Neural cell (in vitro differentiated cells): ENCODE measurements at regions not wholly inside any gene's neighbourhood (a gene's known extent, or its start where the extent isn't known, plus 50 kb on each side); places are given as distances from the start of the nearest gene placed in this dataset.

Experiments
- H2AFZ ChIP-seq: fragments of 200-600, 300-800 bp; sonication (generic), shearing (Covaris generic); 2 replicates; pipeline ENCODE4 v1.6.0; 2014; ENCODE audit warnings: low read depth, mild to moderate bottlenecking, antibody characterized with exemption, low read length, moderate library complexity
- H3F3A ChIP-seq: fragments of 200-600 bp; shearing (Covaris generic); 2 replicates; pipeline ENCODE4 v1.6.1; 2016; ENCODE audit warnings: mild to moderate bottlenecking, moderate library complexity, mixed read lengths, antibody characterized with exemption, low read length; ENCODE audit not compliant: insufficient read depth, poor library complexity, severe bottlenecking
- H3K27ac ChIP-seq: fragments of 200-600, 300-800 bp; sonication (generic), shearing (Covaris generic); 2 replicates; pipeline ENCODE4 v1.5.1; 2014; ENCODE audit warnings: mild to moderate bottlenecking, low read length, moderate library complexity
- H3K27me3 ChIP-seq: fragments of 300-800, 200-600 bp; sonication (generic), shearing (Covaris generic); 2 replicates; pipeline ENCODE4 v1.6.0; 2014; ENCODE audit warnings: mild to moderate bottlenecking, low read depth, low read length, moderate library complexity; ENCODE audit not compliant: insufficient read depth
- H3K36me3 ChIP-seq: fragments of 300-800, 200-600 bp; sonication (generic), shearing (Covaris generic); 2 replicates; pipeline ENCODE4 v1.5.1; 2014; ENCODE audit warnings: mild to moderate bottlenecking, antibody characterized with exemption, low read length, moderate library complexity; ENCODE audit not compliant: insufficient read depth
- H3K4me2 ChIP-seq: fragments of 300-800, 200-600 bp; sonication (generic), shearing (Covaris generic); 2 replicates; pipeline ENCODE4 v1.6.0; 2014; ENCODE audit warnings: mild to moderate bottlenecking, low read length
- H3K4me3 ChIP-seq: fragments of 300-800, 200-600 bp; sonication (generic), shearing (Covaris generic); 2 replicates; pipeline ENCODE4 v1.5.1; 2014; ENCODE audit warnings: mild to moderate bottlenecking, low read length, moderate library complexity
- H3K79me2 ChIP-seq: fragments of 200-600 bp; shearing (Covaris generic); replicated peaks from 2 replicates; pipeline ENCODE4 v1.6.0; 2014; ENCODE audit warnings: mild to moderate bottlenecking, low read length, moderate library complexity; ENCODE audit not compliant: insufficient read depth
- H3K9ac ChIP-seq: fragments of 300-800, 200-600 bp; sonication (generic), shearing (Covaris generic); 2 replicates; pipeline ENCODE4 v1.6.1; 2016; ENCODE audit warnings: mild to moderate bottlenecking, low read length, mixed read lengths
- H3K9me2 ChIP-seq: fragments of 200-600 bp; shearing (Covaris generic); 2 replicates; pipeline ENCODE4 v1.6.1; 2016; ENCODE audit warnings: mild to moderate bottlenecking, low read length, mixed read lengths; ENCODE audit not compliant: insufficient read depth
- H3K9me3 ChIP-seq: fragments of 200-600, 300-800 bp; sonication (generic), shearing (Covaris generic); 2 replicates; pipeline ENCODE4 v1.6.1; 2016; ENCODE audit warnings: mild to moderate bottlenecking, mixed run types, low read length, moderate library complexity, mixed read lengths
- H4K20me1 ChIP-seq: fragments of 200-600 bp; shearing (Covaris generic); 2 replicates; pipeline ENCODE4 v1.6.1; 2016; ENCODE audit warnings: mild to moderate bottlenecking, mixed run types; ENCODE audit not compliant: insufficient read depth
- EP300 ChIP-seq: fragments of 450-650 bp; conservative IDR thresholded peaks from 2 replicates; pipeline ENCODE4 v1.6.1; 2014; ENCODE audit warnings: antibody characterized with exemption, mild to moderate bottlenecking, moderate library complexity; ENCODE audit not compliant: poor library complexity, severe bottlenecking
- EZH2 ChIP-seq: fragments of 200-600, 300-800 bp; shearing (Covaris generic), sonication (generic); IDR thresholded peaks from 2 replicates; pipeline ENCODE4 v1.6.1; 2014; ENCODE audit warnings: antibody characterized with exemption, low read length, borderline replicate concordance, mild to moderate bottlenecking; ENCODE audit not compliant: insufficient read depth, poor library complexity, severe bottlenecking
- MXI1 ChIP-seq: fragments of 450-650 bp; conservative IDR thresholded peaks from 2 replicates; pipeline ENCODE4 v1.6.1; 2014; ENCODE audit warnings: antibody characterized with exemption, mild to moderate bottlenecking; ENCODE audit not compliant: poor library complexity, severe bottlenecking
- POLR2AphosphoS5 ChIP-seq: IDR thresholded peaks from 2 replicates; pipeline ENCODE4 v1.6.1; 2012
- RAD21 ChIP-seq: fragments of 450-650 bp; conservative IDR thresholded peaks from 2 replicates; pipeline ENCODE4 v1.6.1; 2014; ENCODE audit warnings: antibody characterized with exemption, mild to moderate bottlenecking, moderate library complexity
- SMC3 ChIP-seq: fragments of 450-650 bp; conservative IDR thresholded peaks from 2 replicates; pipeline ENCODE4 v1.6.1; 2014; ENCODE audit warnings: antibody characterized with exemption, mild to moderate bottlenecking, moderate library complexity; ENCODE audit not compliant: poor library complexity
- TAF1 ChIP-seq: IDR thresholded peaks from 2 replicates; pipeline ENCODE4 v1.6.1; 2012; ENCODE audit warnings: low read depth
- TF ChIP-seq, protein P1 (sequence below): fragments of 450-650 bp; IDR thresholded peaks from 2 replicates; pipeline ENCODE4 v1.5.1; 2014; ENCODE audit warnings: antibody characterized with exemption, mild to moderate bottlenecking, moderate library complexity; ENCODE audit not compliant: poor library complexity, severe bottlenecking
- TF ChIP-seq, protein P2 (sequence below): IDR thresholded peaks from 2 replicates; pipeline ENCODE4 v1.6.1; 2012; ENCODE audit warnings: borderline replicate concordance

DNA sequence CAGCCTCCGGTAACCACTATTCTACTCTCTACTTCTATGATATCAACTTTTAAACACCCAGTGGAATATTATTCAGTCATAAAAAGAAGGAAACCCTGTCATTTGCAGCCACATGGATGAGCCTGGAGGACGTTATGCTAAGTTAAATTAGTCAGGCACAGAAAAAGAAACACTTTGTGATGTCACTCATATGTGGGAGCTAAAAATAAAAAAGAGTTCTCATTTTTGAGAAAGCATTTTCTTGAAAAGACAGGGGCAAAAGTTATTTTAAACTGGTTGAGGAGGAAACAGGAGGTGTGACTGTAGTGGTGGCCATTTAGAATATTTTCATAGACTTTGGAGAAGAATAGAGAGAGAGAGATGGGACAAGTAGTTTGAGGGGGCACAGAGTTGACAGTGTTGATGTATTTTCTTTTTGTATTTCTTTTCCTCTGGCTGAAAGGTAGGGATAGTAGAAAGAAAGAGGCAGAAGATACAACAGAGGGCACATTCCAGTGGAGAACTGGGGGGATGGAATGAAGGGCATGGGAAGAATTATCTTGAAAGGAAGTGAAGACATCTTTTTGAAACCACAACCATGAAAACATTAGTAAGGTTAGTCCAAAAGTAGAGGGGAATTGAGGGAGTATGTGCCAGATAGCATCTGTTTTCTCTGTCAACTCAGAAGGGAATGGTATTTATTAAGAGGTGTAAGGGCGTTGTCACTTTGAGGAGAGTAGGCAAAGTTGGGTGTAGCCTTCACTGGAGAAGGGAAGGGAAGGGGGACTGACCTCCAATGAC lies 181.3 kb upstream of the GMDS start:
- Histone ChIP-seq H3K4me3 (no peak overlapping the region), H3K9me2 (no peaks in the 10 kb centered on the region), H3K36me3 (no peaks in the 10 kb centered on the region), H3K27me3 (no peaks in the 10 kb centered on the region), H3K9me3 (no peaks in the 10 kb centered on the region), H3K4me2 (no peak overlapping the region), H3K9ac (no peak overlapping the region), H3K27ac (no peak overlapping the region), H3K79me2 (no peaks in the 10 kb centered on the region), H4K20me1 (no peaks in the 10 kb centered on the region), H3F3A (no peaks in the 10 kb centered on the region), H2AFZ (no peak overlapping the region)
- TF ChIP-seq EZH2 (no peak), SMC3 (no peak), POLR2AphosphoS5 (no peak), RAD21 (no peak), TAF1 (no peak), EP300 (no peak), MXI1 (no peak)
- TF ChIP-seq, protein P1, sequence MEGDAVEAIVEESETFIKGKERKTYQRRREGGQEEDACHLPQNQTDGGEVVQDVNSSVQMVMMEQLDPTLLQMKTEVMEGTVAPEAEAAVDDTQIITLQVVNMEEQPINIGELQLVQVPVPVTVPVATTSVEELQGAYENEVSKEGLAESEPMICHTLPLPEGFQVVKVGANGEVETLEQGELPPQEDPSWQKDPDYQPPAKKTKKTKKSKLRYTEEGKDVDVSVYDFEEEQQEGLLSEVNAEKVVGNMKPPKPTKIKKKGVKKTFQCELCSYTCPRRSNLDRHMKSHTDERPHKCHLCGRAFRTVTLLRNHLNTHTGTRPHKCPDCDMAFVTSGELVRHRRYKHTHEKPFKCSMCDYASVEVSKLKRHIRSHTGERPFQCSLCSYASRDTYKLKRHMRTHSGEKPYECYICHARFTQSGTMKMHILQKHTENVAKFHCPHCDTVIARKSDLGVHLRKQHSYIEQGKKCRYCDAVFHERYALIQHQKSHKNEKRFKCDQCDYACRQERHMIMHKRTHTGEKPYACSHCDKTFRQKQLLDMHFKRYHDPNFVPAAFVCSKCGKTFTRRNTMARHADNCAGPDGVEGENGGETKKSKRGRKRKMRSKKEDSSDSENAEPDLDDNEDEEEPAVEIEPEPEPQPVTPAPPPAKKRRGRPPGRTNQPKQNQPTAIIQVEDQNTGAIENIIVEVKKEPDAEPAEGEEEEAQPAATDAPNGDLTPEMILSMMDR = no peak
- TF ChIP-seq, protein P2, sequence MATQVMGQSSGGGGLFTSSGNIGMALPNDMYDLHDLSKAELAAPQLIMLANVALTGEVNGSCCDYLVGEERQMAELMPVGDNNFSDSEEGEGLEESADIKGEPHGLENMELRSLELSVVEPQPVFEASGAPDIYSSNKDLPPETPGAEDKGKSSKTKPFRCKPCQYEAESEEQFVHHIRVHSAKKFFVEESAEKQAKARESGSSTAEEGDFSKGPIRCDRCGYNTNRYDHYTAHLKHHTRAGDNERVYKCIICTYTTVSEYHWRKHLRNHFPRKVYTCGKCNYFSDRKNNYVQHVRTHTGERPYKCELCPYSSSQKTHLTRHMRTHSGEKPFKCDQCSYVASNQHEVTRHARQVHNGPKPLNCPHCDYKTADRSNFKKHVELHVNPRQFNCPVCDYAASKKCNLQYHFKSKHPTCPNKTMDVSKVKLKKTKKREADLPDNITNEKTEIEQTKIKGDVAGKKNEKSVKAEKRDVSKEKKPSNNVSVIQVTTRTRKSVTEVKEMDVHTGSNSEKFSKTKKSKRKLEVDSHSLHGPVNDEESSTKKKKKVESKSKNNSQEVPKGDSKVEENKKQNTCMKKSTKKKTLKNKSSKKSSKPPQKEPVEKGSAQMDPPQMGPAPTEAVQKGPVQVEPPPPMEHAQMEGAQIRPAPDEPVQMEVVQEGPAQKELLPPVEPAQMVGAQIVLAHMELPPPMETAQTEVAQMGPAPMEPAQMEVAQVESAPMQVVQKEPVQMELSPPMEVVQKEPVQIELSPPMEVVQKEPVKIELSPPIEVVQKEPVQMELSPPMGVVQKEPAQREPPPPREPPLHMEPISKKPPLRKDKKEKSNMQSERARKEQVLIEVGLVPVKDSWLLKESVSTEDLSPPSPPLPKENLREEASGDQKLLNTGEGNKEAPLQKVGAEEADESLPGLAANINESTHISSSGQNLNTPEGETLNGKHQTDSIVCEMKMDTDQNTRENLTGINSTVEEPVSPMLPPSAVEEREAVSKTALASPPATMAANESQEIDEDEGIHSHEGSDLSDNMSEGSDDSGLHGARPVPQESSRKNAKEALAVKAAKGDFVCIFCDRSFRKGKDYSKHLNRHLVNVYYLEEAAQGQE = no peak

DNA sequence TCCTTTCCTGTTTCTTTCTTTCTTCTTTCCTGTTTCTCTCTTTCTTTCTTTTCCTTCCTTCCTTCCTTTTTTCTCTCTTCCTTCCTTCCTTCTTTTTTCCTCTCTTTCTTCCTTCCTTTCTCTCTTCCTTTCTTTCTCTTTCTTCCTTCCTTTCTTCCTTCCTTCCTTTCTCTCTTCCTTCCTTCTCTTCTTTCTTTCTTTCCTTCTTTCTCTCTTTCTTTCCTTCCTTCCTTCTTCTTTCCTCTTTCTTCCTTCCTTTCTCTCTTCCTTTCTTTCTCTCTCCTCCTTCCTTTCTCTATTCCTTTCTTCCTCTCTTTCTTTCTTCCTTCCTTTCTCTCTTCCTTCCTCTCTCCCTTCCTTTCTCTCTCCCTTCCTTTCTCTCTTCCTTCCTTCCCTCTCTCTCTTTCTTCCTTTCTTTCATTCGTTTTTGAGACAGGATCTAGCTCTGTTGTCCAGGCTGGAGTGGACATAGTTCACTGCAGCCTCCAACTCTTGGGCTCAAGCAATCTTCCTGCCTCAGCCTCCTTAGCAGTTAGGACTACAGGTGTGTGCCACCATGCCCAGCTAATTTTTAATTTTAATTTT lies 170.8 kb upstream of the GMDS start:
- H3K4me3 ChIP-seq = no peak overlapping the region
- H3K27ac ChIP-seq = no peak overlapping the region
- H2AFZ ChIP-seq = no peak overlapping the region
- no peaks in the 10 kb centered on the region for H3K79me2 ChIP-seq
- H3F3A ChIP-seq = no peaks in the 10 kb centered on the region
- H4K20me1 ChIP-seq = no peaks in the 10 kb centered on the region
- TF ChIP-seq RAD21 = no peak
- TF ChIP-seq SMC3 = no peak
- TF ChIP-seq, protein P1 = no peak
- no peak for TF ChIP-seq EP300
- no peak for TF ChIP-seq POLR2AphosphoS5
- TF ChIP-seq MXI1 = no peak
- TF ChIP-seq EZH2 = no peak
- TF ChIP-seq, protein P2 = no peak
- no peak for TF ChIP-seq TAF1
- H3K9ac ChIP-seq = no peak overlapping the region
- no peaks in the 10 kb centered on the region for H3K9me2 ChIP-seq
- H3K27me3 ChIP-seq = no peaks in the 10 kb centered on the region
- no peak overlapping the region for H3K4me2 ChIP-seq
- H3K9me3 ChIP-seq = no peaks in the 10 kb centered on the region
- H3K36me3 ChIP-seq = no peaks in the 10 kb centered on the region
